ENCODE measurements at regions not wholly inside any gene's neighbourhood (a gene's known extent, or its start where the extent isn't known, plus 50 kb on each side); places are given as distances from the start of the nearest gene placed in this dataset.

GRCh38 chr3:16738451-16738850 lies 133.2 kb upstream of the DAZL start:
- no peak for DNase-seq (ENCODE audit: low spot score)
- peaks cover 2% of the 10 kb centered on the region; the same call in 1 of the 2 replicates for H3K9me2 ChIP-seq (ENCODE audit: insufficient read depth)
- ATAC-seq, result no peak
- H3K36me3 ChIP-seq (ENCODE audit: insufficient read depth), result 0 out of 2 replicates have a peak, but pooled peaks cover 13% of the 10 kb centered on the region
- Mint-ChIP-seq H3K27me3 (ENCODE audit: insufficient read depth, low read depth, poor library complexity) (no peaks in the 10 kb centered on the region), H3K36me3 (ENCODE audit: low read depth) (peaks cover 28% of the 10 kb centered on the region; the same call in 2 of the 3 replicates), H3K9me3 (peaks cover 34% of the 10 kb centered on the region), H3K4me1 (no peaks in the 10 kb centered on the region; the same call in 2 of the 3 replicates), H3K4me3 (no peak overlapping the region), H3K27ac (no peak overlapping the region)
- H2AFZ ChIP-seq, result no peak overlapping the region
- no peak overlapping the region for H3K4me3 ChIP-seq
- TF ChIP-seq NANOG (IDR thresholded peaks at IDR 0.05; ENCODE audit: borderline replicate concordance) (no peak), ZNF331 (CRISPR knock-in tag; IDR thresholded peaks at IDR 0.05; ENCODE audit: low read depth) (no peak), ZNF462 (CRISPR knock-in tag; IDR thresholded peaks at IDR 0.05) (no peak), CTCF (conservative IDR thresholded peaks at IDR 0.05; ENCODE audit: low read depth in 2 of 2) (no peak), CREB1 (CRISPR knock-in tag; IDR thresholded peaks at IDR 0.05; ENCODE audit: low read depth) (no peak), ETS1 (IDR thresholded peaks at IDR 0.05) (no peak), REST (IDR thresholded peaks at IDR 0.05; ENCODE audit: unreplicated experiment) (no peak), POLR2AphosphoS5 (IDR thresholded peaks at IDR 0.05; ENCODE audit: low read depth) (no peak), EZH2 (IDR thresholded peaks at IDR 0.05; ENCODE audit: low read depth, unreplicated experiment) (no peak), JUNB (IDR thresholded peaks at IDR 0.05; ENCODE audit: unreplicated experiment) (no peak)
- no peaks in the 10 kb centered on the region for H4K20me1 ChIP-seq (replicated peaks; ENCODE audit: insufficient read depth)
- H3F3A ChIP-seq (replicated peaks; ENCODE audit: low read depth), result no peaks in the 10 kb centered on the region
- H3K4me2 ChIP-seq, result no peak overlapping the region
- H3K27me3 ChIP-seq (ENCODE audit: insufficient read depth), result no peaks in the 10 kb centered on the region
- H3K27ac ChIP-seq (ENCODE audit: low read depth), result no peak overlapping the region
- peaks cover 8% of the 10 kb centered on the region; the same call in 1 of the 2 replicates for H3K4me1 ChIP-seq (ENCODE audit: insufficient read depth)
- no peaks in the 10 kb centered on the region for H3K79me2 ChIP-seq (replicated peaks; ENCODE audit: insufficient read depth)

Data from GM23338 (cell line).